ENCODE measurements at regions not wholly inside any gene's neighbourhood (a gene's known extent, or its start where the extent isn't known, plus 50 kb on each side); places are given as distances from the start of the nearest gene placed in this dataset.

DNA sequence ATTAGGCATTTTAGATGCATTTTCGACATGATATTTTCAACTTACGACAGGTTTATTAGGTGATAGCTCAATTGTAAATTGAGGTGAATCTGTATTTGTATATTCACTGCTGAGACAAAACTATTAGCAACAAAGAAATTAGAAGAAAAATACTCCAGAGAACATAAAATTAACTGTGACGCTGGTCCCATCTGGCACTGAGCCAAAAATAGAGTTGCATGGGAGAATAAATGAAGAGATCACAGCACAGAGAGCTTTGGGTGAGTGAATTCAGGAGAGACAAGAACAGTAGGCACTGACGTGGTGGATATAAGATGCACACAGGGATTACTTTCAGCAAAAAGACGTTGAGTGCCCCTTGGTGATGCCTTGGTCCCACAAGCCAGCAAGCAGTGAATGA is 306.2 kb upstream of the RAB6C start:
- TF ChIP-seq, protein P1, sequence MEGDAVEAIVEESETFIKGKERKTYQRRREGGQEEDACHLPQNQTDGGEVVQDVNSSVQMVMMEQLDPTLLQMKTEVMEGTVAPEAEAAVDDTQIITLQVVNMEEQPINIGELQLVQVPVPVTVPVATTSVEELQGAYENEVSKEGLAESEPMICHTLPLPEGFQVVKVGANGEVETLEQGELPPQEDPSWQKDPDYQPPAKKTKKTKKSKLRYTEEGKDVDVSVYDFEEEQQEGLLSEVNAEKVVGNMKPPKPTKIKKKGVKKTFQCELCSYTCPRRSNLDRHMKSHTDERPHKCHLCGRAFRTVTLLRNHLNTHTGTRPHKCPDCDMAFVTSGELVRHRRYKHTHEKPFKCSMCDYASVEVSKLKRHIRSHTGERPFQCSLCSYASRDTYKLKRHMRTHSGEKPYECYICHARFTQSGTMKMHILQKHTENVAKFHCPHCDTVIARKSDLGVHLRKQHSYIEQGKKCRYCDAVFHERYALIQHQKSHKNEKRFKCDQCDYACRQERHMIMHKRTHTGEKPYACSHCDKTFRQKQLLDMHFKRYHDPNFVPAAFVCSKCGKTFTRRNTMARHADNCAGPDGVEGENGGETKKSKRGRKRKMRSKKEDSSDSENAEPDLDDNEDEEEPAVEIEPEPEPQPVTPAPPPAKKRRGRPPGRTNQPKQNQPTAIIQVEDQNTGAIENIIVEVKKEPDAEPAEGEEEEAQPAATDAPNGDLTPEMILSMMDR (IDR thresholded peaks at IDR 0.05), result no peak
- TF ChIP-seq POLR2A (IDR thresholded peaks at IDR 0.05), result no peak

All from right lobe of liver (tissue), 4 donors.